Loucy (cell line): ENCODE measurements at regions not wholly inside any gene's neighbourhood (a gene's known extent, or its start where the extent isn't known, plus 50 kb on each side); places are given as distances from the start of the nearest gene placed in this dataset.

Experiments
- H2AFZ ChIP-seq: fragments of 200-600 bp; sonication (generic); 2 replicates; pipeline ENCODE4 v1.6.0; 2016; ENCODE audit warnings: antibody characterized with exemption, mild to moderate bottlenecking, low read length, moderate library complexity
- H3F3A ChIP-seq: fragments of 200-600 bp; 2 replicates; pipeline ENCODE4 v1.6.0; 2016; ENCODE audit warnings: antibody characterized with exemption, low read depth, mild to moderate bottlenecking
- H3K27me3 ChIP-seq: fragments of 200-600 bp; sonication (generic); 2 replicates; pipeline ENCODE4 v1.6.1; 2014; ENCODE audit warnings: low read length, mild to moderate bottlenecking; ENCODE audit not compliant: insufficient read depth, poor library complexity, severe bottlenecking
- H3K36me3 ChIP-seq: fragments of 200-600 bp; sonication (generic); 2 replicates; pipeline ENCODE4 v1.6.1; 2016; ENCODE audit warnings: low read length; ENCODE audit not compliant: insufficient read depth
- H3K4me1 ChIP-seq: fragments of 200-600 bp; sonication (generic); 2 replicates; pipeline ENCODE4 v1.5.1; 2014; ENCODE audit warnings: low read length, mild to moderate bottlenecking; ENCODE audit not compliant: insufficient read depth, poor library complexity, severe bottlenecking
- H3K4me2 ChIP-seq: fragments of 200-600 bp; sonication (generic); 2 replicates; pipeline ENCODE4 v1.6.0; 2014; ENCODE audit warnings: antibody characterized with exemption, low read length, low read depth, mild to moderate bottlenecking; ENCODE audit not compliant: poor library complexity, severe bottlenecking
- H3K4me3 ChIP-seq: fragments of 200-600 bp; sonication (generic); 2 replicates; pipeline ENCODE4 v1.5.1; 2014; ENCODE audit warnings: low read length, mild to moderate bottlenecking, mixed read lengths; ENCODE audit not compliant: poor library complexity, severe bottlenecking
- H3K79me2 ChIP-seq: fragments of 200-600 bp; sonication (generic); 2 replicates; pipeline ENCODE4 v1.6.1; 2014; ENCODE audit warnings: low read length; ENCODE audit not compliant: insufficient read depth
- H3K9ac ChIP-seq: fragments of 200-600 bp; sonication (generic); 2 replicates; pipeline ENCODE4 v1.6.0; 2014; ENCODE audit warnings: mild to moderate bottlenecking, low read depth, low read length, moderate library complexity; ENCODE audit not compliant: poor library complexity, severe bottlenecking
- H3K9me2 ChIP-seq: fragments of 200-600 bp; sonication (generic); replicated peaks from 2 replicates; pipeline ENCODE4 v1.6.1; 2016; ENCODE audit warnings: low read depth, low read length, mixed read lengths
- H3K9me3 ChIP-seq: fragments of 200-600 bp; sonication (generic); 2 replicates; pipeline ENCODE4 v1.6.1; 2014; ENCODE audit warnings: mild to moderate bottlenecking, antibody characterized with exemption, low read length, low read depth; ENCODE audit not compliant: insufficient read depth
- H4K20me1 ChIP-seq: fragments of 200-600 bp; sonication (generic); 2 replicates; pipeline ENCODE4 v1.6.0; 2014; ENCODE audit warnings: antibody characterized with exemption, low read length, mild to moderate bottlenecking; ENCODE audit not compliant: insufficient read depth, poor library complexity, severe bottlenecking
- EZH2phosphoT487 ChIP-seq: fragments of 200-600 bp; IDR thresholded peaks from 2 replicates; pipeline ENCODE4 v1.6.1; 2018; ENCODE audit warnings: antibody characterized with exemption, mild to moderate bottlenecking, moderate library complexity, borderline replicate concordance
- TF ChIP-seq, protein P1 (sequence below): fragments of 200-600 bp; sonication (generic); conservative IDR thresholded peaks from 2 replicates; pipeline ENCODE4 v1.5.1; 2014; ENCODE audit warnings: mild to moderate bottlenecking, antibody characterized with exemption, low read length

DNA sequence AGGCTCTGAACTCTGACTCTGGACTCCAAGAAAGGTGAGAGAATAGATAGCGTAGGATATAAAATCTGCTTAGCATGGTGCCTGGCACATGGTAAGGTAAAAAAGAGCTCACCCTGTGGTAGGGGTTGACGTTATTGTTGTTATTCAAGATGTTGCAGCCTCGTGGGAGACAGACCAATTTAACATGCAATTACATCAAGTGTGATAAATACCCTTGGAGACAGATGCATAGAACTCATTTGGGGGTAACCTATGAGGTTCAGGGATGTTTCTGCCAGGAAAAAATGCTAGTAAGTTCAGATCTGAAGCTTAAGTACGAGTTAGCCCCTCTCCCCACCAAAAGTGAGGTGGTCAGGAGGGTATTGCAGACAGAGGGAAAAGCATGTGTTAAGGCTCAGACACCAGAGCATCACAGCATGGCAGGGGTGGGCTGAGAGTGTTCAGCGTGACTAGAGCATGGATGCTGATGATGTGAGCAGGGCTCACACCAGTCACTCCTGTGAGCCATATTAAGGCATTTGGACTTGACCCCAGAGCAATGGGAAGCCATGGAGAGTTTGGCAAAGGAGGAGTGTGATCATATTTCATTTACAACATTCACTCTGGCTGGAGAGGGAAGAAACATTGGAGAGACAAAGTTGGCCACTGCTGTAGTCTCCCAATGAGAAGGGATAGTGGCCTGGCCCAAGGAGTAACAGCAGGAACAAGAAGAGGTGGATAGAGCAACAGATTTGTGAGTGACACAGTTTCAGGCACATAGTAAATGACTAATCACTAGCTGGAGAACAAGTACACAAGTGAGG, 181.0 kb downstream of the UACA start:
- H4K20me1 ChIP-seq = no peaks in the 10 kb centered on the region
- H3K9me3 ChIP-seq = no peaks in the 10 kb centered on the region
- peaks cover 25% of the 10 kb centered on the region for H3K4me1 ChIP-seq
- H3K27me3 ChIP-seq = no peaks in the 10 kb centered on the region
- no peak overlapping the region for H3K9ac ChIP-seq
- TF ChIP-seq, protein P1, sequence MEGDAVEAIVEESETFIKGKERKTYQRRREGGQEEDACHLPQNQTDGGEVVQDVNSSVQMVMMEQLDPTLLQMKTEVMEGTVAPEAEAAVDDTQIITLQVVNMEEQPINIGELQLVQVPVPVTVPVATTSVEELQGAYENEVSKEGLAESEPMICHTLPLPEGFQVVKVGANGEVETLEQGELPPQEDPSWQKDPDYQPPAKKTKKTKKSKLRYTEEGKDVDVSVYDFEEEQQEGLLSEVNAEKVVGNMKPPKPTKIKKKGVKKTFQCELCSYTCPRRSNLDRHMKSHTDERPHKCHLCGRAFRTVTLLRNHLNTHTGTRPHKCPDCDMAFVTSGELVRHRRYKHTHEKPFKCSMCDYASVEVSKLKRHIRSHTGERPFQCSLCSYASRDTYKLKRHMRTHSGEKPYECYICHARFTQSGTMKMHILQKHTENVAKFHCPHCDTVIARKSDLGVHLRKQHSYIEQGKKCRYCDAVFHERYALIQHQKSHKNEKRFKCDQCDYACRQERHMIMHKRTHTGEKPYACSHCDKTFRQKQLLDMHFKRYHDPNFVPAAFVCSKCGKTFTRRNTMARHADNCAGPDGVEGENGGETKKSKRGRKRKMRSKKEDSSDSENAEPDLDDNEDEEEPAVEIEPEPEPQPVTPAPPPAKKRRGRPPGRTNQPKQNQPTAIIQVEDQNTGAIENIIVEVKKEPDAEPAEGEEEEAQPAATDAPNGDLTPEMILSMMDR = no peak
- no peak for TF ChIP-seq EZH2phosphoT487
- no peaks in the 10 kb centered on the region for H3K79me2 ChIP-seq
- H3K4me2 ChIP-seq = no peak overlapping the region
- no peaks in the 10 kb centered on the region for H3K9me2 ChIP-seq
- H3F3A ChIP-seq = no peaks in the 10 kb centered on the region
- no peak overlapping the region for H3K4me3 ChIP-seq
- no peak overlapping the region for H2AFZ ChIP-seq
- no peaks in the 10 kb centered on the region for H3K36me3 ChIP-seq

DNA sequence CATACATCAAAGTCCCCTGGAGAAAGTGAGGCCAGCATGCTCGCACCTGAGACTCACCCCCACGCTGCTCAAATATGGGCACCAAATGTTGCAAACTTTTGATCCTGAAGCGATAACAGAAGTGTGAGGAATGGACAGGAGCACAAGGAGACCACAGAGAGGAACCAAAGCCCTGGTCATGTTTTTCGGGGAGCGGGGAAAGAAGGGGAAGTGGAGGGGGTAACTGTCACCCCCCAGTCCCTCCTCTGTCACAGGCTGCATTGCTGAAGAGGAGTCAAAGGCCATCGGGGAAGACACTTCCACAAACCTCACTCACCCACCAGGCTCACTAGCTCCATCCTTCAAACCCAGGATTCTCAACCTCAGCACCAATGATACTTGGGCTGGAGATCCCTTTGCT, 182.4 kb downstream of the UACA start:
- Histone ChIP-seq H3K9ac (no peak overlapping the region), H3K4me1 (peaks cover 39% of the 10 kb centered on the region), H3K4me3 (no peak overlapping the region), H2AFZ (no peak overlapping the region), H3K79me2 (no peaks in the 10 kb centered on the region), H3K9me3 (no peaks in the 10 kb centered on the region), H3K4me2 (peak overlapping the region; percentile 34), H3K9me2 (no peaks in the 10 kb centered on the region), H3K36me3 (no peaks in the 10 kb centered on the region), H3K27me3 (no peaks in the 10 kb centered on the region), H3F3A (peaks cover under 1% of the 10 kb centered on the region; the same call in 1 of the 2 replicates), H4K20me1 (no peaks in the 10 kb centered on the region)
- no peak for TF ChIP-seq EZH2phosphoT487
- TF ChIP-seq, protein P1 = no peak

DNA sequence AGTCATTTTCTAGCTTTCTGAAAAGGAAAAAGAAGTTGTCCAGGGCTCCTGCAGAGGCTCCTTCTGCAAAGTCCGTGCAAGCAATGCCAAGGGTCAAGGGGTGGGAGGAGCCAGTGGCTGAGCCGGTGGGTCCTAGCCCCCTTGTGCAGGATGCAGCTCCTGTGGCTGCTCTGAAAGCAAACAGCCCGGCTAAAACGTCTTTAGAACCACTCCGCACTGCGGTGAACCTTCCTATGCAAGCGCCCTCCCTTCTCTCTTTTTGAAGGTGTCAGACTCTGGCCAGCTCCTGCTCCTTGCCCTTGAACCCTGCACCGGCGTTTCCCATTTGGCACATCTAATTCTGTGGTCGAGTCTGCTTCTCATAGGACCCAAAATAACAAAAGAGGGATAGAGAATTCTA, 183.1 kb downstream of the UACA start:
- no peaks in the 10 kb centered on the region for H3K79me2 ChIP-seq
- H3K36me3 ChIP-seq = no peaks in the 10 kb centered on the region
- H3K9me3 ChIP-seq = no peaks in the 10 kb centered on the region
- H2AFZ ChIP-seq = no peak overlapping the region
- peaks cover 3% of the 10 kb centered on the region; the same call in 1 of the 2 replicates for H3F3A ChIP-seq
- TF ChIP-seq, protein P1 = no peak
- no peak for TF ChIP-seq EZH2phosphoT487
- H4K20me1 ChIP-seq = no peaks in the 10 kb centered on the region
- no peaks in the 10 kb centered on the region for H3K9me2 ChIP-seq
- peaks cover 45% of the 10 kb centered on the region for H3K4me1 ChIP-seq
- H3K4me3 ChIP-seq = no peak overlapping the region
- H3K4me2 ChIP-seq = peak overlapping the region; percentile 34
- H3K9ac ChIP-seq = no peak overlapping the region
- no peaks in the 10 kb centered on the region for H3K27me3 ChIP-seq
